HL-60 (cell line): ENCODE measurements at regions not wholly inside any gene's neighbourhood (a gene's known extent, or its start where the extent isn't known, plus 50 kb on each side); places are given as distances from the start of the nearest gene placed in this dataset.

Experiments
- DNase-seq, 2 experiments: peaks; one replicate each; pipeline ENCODE4 v3.0.0-alpha.2; 2010 to 2020; ENCODE audit warnings: low read depth in 1 of 2, low spot score in 1 of 2
- H3K27ac ChIP-seq: fragments of 250-450 bp; sonication (Bioruptor Pico); replicated peaks from 2 replicates; pipeline ENCODE4 v1.5.1; 2020; ENCODE audit warnings: mild to moderate bottlenecking, moderate library complexity
- H3K27me3 ChIP-seq: fragments of 250-450 bp; sonication (Bioruptor Pico); 2 replicates; pipeline ENCODE4 v1.5.1; 2021; ENCODE audit warnings: mild to moderate bottlenecking, moderate library complexity; ENCODE audit not compliant: insufficient read depth, poor library complexity, severe bottlenecking
- H3K4me3 ChIP-seq: replicated peaks from 2 replicates; pipeline ENCODE4 v1.5.1; 2011; ENCODE audit warnings: mild to moderate bottlenecking, control low read depth, low read length; ENCODE audit not compliant: insufficient read depth
- GABPA ChIP-seq: IDR thresholded peaks from 2 replicates; pipeline ENCODE4 v1.6.1; 2012; ENCODE audit warnings: low read depth
- POLR2AphosphoS5 ChIP-seq: IDR thresholded peaks from 2 replicates; pipeline ENCODE4 v1.6.1; 2012; ENCODE audit warnings: low read depth
- SPI1 ChIP-seq: IDR thresholded peaks from 2 replicates; pipeline ENCODE4 v1.6.1; 2012; ENCODE audit warnings: low read depth, mild to moderate bottlenecking, borderline replicate concordance
- TF ChIP-seq, protein P1 (sequence below): IDR thresholded peaks from 2 replicates; pipeline ENCODE4 v1.6.1; 2012; ENCODE audit warnings: low read depth; ENCODE audit not compliant: insufficient replicate concordance
- TF ChIP-seq, protein P2 (sequence below): IDR thresholded peaks from one replicate; pipeline ENCODE4 v1.5.1; 2011; ENCODE audit warnings: low read length, control low read depth, inconsistent platforms; ENCODE audit not compliant: insufficient read depth

DNA sequence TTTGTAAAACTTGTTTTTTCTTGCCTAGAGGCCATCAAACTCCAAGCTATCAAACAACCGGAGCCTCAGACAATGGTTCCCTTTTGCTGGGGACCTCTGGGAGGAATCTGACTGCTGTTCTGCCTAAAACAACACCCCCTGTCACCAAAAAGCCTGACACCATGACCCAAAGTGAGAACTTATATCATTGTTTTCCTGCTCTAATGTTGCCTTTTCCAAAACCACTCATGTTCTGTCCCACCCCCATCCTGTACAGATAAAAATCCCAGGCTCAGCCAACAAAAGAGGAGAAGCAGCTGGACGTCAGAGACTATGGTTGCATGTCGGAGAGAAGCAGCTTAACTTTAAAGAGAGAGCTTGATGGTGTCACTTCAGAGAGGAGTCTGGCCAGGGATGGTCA is 327.2 kb upstream of the CXADR start:
- H3K27me3 ChIP-seq: no peaks in the 10 kb centered on the region
- no peak overlapping the region for H3K27ac ChIP-seq
- no peak for DNase-seq
- TF ChIP-seq SPI1: no peak
- TF ChIP-seq, protein P1, sequence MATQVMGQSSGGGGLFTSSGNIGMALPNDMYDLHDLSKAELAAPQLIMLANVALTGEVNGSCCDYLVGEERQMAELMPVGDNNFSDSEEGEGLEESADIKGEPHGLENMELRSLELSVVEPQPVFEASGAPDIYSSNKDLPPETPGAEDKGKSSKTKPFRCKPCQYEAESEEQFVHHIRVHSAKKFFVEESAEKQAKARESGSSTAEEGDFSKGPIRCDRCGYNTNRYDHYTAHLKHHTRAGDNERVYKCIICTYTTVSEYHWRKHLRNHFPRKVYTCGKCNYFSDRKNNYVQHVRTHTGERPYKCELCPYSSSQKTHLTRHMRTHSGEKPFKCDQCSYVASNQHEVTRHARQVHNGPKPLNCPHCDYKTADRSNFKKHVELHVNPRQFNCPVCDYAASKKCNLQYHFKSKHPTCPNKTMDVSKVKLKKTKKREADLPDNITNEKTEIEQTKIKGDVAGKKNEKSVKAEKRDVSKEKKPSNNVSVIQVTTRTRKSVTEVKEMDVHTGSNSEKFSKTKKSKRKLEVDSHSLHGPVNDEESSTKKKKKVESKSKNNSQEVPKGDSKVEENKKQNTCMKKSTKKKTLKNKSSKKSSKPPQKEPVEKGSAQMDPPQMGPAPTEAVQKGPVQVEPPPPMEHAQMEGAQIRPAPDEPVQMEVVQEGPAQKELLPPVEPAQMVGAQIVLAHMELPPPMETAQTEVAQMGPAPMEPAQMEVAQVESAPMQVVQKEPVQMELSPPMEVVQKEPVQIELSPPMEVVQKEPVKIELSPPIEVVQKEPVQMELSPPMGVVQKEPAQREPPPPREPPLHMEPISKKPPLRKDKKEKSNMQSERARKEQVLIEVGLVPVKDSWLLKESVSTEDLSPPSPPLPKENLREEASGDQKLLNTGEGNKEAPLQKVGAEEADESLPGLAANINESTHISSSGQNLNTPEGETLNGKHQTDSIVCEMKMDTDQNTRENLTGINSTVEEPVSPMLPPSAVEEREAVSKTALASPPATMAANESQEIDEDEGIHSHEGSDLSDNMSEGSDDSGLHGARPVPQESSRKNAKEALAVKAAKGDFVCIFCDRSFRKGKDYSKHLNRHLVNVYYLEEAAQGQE: no peak
- TF ChIP-seq, protein P2, sequence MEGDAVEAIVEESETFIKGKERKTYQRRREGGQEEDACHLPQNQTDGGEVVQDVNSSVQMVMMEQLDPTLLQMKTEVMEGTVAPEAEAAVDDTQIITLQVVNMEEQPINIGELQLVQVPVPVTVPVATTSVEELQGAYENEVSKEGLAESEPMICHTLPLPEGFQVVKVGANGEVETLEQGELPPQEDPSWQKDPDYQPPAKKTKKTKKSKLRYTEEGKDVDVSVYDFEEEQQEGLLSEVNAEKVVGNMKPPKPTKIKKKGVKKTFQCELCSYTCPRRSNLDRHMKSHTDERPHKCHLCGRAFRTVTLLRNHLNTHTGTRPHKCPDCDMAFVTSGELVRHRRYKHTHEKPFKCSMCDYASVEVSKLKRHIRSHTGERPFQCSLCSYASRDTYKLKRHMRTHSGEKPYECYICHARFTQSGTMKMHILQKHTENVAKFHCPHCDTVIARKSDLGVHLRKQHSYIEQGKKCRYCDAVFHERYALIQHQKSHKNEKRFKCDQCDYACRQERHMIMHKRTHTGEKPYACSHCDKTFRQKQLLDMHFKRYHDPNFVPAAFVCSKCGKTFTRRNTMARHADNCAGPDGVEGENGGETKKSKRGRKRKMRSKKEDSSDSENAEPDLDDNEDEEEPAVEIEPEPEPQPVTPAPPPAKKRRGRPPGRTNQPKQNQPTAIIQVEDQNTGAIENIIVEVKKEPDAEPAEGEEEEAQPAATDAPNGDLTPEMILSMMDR: no peak
- no peak for TF ChIP-seq POLR2AphosphoS5
- TF ChIP-seq GABPA: no peak
- no peak overlapping the region for H3K4me3 ChIP-seq

DNA sequence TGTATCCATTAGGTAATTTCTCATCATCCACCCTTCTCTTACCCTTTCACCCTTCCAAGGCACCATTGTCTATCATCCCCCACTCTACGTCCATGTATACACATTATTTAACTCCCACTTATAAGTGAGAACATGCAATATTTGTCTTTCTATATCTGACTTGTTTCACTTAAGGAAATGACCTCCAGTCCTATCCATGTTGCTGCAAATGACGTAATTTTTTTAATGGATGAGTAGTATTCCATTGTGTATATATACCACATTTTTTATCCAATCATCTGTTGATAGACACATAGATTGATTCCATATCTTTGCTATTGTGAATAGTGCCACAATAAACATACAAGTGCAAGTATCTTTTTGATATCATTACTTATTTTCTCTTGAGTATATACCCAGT is 322.9 kb upstream of the CXADR start:
- H3K27ac ChIP-seq: no peak overlapping the region
- TF ChIP-seq SPI1 (no peak), GABPA (no peak), POLR2AphosphoS5 (no peak)
- TF ChIP-seq, protein P2: no peak
- TF ChIP-seq, protein P1: no peak
- DNase-seq: no peak
- H3K27me3 ChIP-seq: no peaks in the 10 kb centered on the region
- H3K4me3 ChIP-seq: no peak overlapping the region

DNA sequence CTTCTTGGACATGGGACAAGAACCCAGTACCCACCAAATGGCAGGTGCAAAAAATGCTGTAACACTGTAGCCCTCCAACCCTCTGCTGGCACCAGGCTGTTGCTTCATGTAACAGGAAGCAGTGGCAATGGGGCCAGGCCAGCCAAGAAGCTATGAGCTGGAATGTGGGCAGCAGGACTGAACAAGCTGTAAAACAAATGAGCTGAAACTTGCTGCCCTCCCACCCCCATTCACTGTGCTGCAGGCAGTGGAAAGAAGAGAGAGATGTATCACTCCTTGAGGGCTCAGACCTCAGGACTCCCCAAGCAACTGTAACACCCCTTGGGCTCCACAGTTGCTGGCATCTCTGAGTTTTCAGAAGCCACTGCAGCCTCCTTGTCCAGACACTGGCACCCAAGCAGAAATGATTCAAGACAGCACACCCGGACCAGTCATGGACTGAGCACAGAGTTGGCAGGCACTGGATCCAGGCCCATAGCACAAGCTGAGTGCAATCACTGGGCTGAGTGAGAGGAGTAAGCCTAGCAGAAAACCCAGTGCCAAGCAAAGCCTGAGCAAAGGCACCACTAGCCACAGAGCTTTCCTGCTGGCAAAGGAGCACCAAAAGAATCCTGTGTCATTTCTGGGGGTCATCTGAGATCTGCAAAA is 321.4 kb upstream of the CXADR start:
- DNase-seq: no peak
- no peak overlapping the region for H3K4me3 ChIP-seq
- TF ChIP-seq, protein P1: no peak
- TF ChIP-seq SPI1: no peak
- TF ChIP-seq, protein P2: no peak
- no peak for TF ChIP-seq POLR2AphosphoS5
- no peak for TF ChIP-seq GABPA
- H3K27ac ChIP-seq: no peak overlapping the region
- no peaks in the 10 kb centered on the region for H3K27me3 ChIP-seq
